Rectal smooth muscle tissue (tissue), 1 donor: ENCODE measurements at regions not wholly inside any gene's neighbourhood (a gene's known extent, or its start where the extent isn't known, plus 50 kb on each side); places are given as distances from the start of the nearest gene placed in this dataset.
A peak's percentile ranks its signal among the peaks of the same experiment; 100 is the strongest.
"Not testable (repeated sequence)": the region's sequence is repeated elsewhere in the genome, so short reads cannot be mapped to it uniquely, and the experiment has no call there.

ENCODE experiments used
- H3K27ac ChIP-seq: one replicate; pipeline ENCODE4 v1.7.0; 2013; ENCODE audit warnings: low read depth, low read length, inconsistent platforms
- H3K27me3 ChIP-seq: one replicate; pipeline ENCODE4 v1.7.0; 2013; ENCODE audit warnings: low read length; ENCODE audit not compliant: control insufficient read depth, insufficient read depth
- H3K36me3 ChIP-seq: one replicate; pipeline ENCODE4 v1.7.0; 2013; ENCODE audit warnings: low read length; ENCODE audit not compliant: control insufficient read depth, insufficient read depth
- H3K4me1 ChIP-seq: one replicate; pipeline ENCODE4 v1.7.0; 2013; ENCODE audit warnings: low read length; ENCODE audit not compliant: control insufficient read depth, insufficient read depth
- H3K4me3 ChIP-seq: one replicate; pipeline ENCODE4 v1.7.0; 2013; ENCODE audit warnings: low read length
- H3K9ac ChIP-seq: one replicate; pipeline ENCODE4 v1.7.0; 2013; ENCODE audit warnings: low read length

DNA sequence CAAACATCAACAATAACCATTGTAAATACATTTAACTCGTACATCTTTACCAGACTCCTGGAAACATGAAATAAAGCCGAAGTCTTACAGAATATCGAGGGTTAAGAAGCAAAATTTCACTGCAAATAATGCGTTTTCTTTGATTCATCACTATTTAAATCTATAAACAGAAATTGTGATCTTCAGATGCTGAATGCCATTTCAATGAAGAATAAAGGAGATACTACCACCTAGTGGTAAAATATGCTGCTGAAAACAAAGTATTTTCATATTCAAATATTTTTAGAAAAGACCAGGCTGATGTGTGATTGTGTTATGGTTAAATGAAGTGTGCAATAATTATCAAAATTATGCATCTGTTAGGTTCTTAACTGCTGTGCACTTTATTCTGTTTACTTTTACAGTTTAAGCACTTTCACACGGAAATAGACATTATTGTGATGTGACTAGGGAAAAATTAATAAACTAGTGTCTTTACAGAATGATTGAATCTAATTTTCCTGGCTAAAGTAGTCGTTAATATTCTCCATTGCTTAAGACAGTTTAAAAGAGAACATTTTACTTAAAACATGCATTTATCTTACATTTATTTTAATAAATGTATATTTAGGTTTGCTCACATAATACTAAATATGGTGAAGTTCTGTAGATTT lies 1093.1 kb downstream of the MRPL39 start:
- H3K4me1 ChIP-seq: no peaks in the 10 kb centered on the region
- no peak overlapping the region for H3K9ac ChIP-seq
- H3K27me3 ChIP-seq: no peaks in the 10 kb centered on the region
- H3K27ac ChIP-seq: no peak overlapping the region
- no peak overlapping the region for H3K4me3 ChIP-seq
- H3K36me3 ChIP-seq: no peaks in the 10 kb centered on the region

DNA sequence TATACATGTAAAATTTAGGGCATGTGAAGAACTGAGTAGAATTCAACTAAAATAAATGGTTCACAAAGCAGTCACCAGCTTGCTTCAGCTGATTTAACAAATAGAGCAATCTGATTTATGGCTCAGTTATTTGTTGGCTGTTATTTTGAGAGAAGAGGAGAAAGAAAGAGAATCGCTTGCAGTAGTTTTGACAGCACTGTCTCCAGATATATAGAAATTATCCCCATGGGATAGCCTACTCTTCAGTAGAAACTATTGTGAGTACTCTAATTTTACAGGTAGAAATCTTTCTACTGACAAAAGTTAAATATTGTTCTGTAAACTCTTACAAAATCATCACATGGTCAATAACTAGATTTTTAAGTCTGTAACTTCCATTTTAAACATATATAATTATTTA lies 1098.2 kb downstream of the MRPL39 start:
- H3K36me3 ChIP-seq: no peaks in the 10 kb centered on the region

DNA sequence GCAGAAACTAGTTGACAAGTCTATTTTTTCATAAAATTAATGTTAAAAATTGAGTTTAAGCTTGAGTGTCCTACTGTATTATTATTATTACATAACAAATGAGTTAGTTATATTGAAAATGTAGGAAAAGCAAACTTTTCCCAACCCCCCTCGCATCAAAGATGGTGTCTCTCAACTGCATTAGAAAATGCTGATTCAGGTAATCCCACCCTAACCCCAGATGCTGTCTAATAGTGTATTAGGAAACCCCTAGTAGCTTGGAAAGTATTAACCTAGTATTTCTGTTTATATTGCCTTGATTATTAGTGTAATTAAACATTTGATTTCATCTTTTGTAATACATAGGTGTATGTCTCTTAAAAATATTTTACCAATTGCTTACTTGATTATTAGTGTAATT lies 1120.3 kb downstream of the MRPL39 start:
- no peak overlapping the region for H3K4me3 ChIP-seq
- H3K27ac ChIP-seq: no peak overlapping the region
- H3K36me3 ChIP-seq: no peaks in the 10 kb centered on the region
- no peaks in the 10 kb centered on the region for H3K4me1 ChIP-seq
- H3K27me3 ChIP-seq: no peaks in the 10 kb centered on the region
- H3K9ac ChIP-seq: no peak overlapping the region

More for the DNA sequence above, 1098.2 kb downstream of the MRPL39 start:
- H3K4me3 ChIP-seq: no peak overlapping the region
- no peaks in the 10 kb centered on the region for H3K4me1 ChIP-seq
- no peak overlapping the region for H3K9ac ChIP-seq
- H3K27ac ChIP-seq: no peak overlapping the region
- H3K27me3 ChIP-seq: no peaks in the 10 kb centered on the region

DNA sequence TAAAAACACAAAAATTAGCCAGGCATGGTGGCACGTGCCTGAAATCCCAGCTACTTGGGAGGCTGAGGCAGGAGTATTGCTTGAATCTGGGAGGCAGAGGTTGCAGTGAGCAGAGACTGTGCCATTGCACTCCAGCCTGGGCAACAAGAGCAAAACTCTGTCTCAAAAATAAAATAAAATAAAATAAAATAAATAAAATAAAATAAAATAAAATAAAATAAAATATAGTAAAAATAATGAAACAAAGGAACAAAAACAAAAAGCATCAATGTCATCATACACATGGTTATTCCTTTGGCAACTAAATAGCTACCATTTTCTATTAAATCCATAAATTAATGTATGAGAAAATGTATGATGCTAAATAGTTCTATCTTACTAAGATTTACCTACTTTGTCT lies 1123.9 kb downstream of the MRPL39 start:
- H3K4me3 ChIP-seq, H3K4me1 ChIP-seq, H3K9ac ChIP-seq, H3K27ac ChIP-seq, H3K36me3 ChIP-seq, H3K27me3 ChIP-seq: not testable (repeated sequence)

DNA sequence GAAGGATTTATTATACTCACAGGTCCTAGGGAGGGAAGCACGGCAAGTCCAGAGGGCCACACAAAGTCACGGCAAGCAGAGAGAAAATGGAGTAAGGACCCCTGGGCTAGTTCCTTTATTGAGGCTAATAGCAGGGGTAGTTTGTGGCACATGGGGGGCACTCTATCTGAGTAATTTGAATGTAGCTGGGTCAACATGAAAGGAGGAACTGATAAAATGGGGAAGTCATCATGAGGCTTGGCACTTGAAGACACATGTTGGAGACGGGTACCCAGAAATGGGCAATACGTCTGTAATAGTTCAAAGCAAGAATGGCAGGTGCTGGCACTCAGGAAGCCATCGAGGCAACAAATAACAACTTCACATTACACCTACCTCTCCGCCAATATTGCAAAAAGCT lies 1136.4 kb downstream of the MRPL39 start:
- Histone ChIP-seq H3K4me1 (no peaks in the 10 kb centered on the region), H3K36me3 (no peaks in the 10 kb centered on the region), H3K27me3 (no peaks in the 10 kb centered on the region), H3K27ac (no peak overlapping the region), H3K4me3 (no peak overlapping the region), H3K9ac (no peak overlapping the region)

DNA sequence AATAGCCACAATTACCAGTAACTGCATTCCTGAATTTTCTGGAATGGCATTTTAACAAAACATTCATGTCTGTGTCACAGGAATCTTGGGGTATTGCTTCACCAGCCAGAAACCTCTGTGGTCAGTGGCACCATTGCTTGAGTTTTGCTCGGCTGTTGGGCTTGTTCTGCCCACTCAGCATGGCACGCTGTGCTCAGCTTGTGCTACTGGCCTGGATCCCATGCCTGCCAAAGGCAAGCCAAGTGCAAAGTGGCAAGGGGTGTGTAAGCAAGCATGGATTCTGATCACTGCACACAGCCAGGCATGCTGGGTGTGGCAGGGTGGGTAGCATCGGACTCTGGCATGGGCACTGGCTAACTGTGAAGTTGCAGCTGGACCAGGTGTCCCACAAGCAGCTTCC lies 1150.9 kb downstream of the MRPL39 start:
- H3K27ac ChIP-seq: no peak overlapping the region
- no peak overlapping the region for H3K9ac ChIP-seq
- no peaks in the 10 kb centered on the region for H3K27me3 ChIP-seq
- H3K4me3 ChIP-seq: no peak overlapping the region
- no peaks in the 10 kb centered on the region for H3K36me3 ChIP-seq
- no peaks in the 10 kb centered on the region for H3K4me1 ChIP-seq

DNA sequence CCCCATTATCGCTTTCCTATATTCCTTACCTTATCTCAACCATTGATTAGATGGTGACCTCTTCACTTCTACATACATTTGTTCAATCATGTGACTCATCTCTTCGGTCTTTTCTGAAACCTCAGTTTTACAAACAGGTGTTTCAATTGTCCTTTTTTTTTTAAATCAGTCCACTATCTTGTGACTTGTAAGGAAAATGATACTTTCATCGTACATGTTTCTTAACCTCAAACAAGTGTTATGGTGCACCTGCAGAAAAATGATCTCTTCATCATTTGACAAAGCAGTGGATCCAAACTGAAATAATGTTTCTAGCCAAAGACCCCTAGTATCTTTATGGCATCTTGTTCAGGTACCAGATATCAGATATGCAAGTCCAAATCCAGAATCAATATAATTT lies 1157.2 kb downstream of the MRPL39 start:
- Histone ChIP-seq H3K4me3 (no peak overlapping the region), H3K4me1 (no peaks in the 10 kb centered on the region), H3K9ac (no peak overlapping the region), H3K27me3 (no peaks in the 10 kb centered on the region), H3K27ac (no peak overlapping the region), H3K36me3 (no peaks in the 10 kb centered on the region)

DNA sequence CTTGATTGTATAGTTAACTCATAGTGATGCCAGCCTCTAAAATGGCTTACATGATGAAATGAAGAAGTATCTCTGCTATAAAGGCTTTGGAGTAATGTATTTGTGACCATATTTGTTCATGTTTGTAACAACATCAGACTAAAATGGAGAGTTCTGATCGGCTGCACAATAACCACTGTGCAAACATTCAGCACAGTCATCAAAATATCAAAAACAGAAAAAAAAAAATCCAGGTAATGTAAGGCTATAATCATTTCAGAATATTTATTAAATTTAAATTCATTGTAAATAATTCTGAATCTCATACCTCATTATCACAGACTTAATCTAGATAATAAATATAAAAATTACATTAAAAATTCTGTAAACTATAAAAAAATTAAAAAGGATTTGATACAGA lies 1161.8 kb downstream of the MRPL39 start:
- no peaks in the 10 kb centered on the region for H3K36me3 ChIP-seq
- H3K27ac ChIP-seq: no peak overlapping the region
- H3K27me3 ChIP-seq: no peaks in the 10 kb centered on the region
- no peak overlapping the region for H3K9ac ChIP-seq
- H3K4me3 ChIP-seq: no peak overlapping the region
- no peaks in the 10 kb centered on the region for H3K4me1 ChIP-seq

DNA sequence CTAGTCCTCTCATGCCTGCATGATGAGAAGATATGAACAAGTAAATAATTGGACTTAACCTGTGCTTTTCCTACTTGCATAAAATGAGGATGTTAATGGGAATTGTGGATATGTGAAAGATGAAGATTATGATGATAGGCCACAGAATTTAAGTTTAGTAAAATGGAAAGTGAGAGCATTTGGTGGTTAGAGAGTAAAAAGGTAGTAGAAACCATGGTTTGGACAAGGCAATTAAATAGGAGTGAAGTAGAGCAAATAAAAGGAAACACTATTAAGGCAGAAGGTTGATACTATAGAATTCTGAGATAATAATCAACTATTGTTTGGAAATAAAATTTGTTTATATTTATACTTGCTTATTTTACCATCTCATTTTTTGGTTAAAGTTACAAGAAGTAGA lies 1162.5 kb downstream of the MRPL39 start:
- Histone ChIP-seq H3K36me3 (no peaks in the 10 kb centered on the region), H3K4me3 (no peak overlapping the region), H3K9ac (no peak overlapping the region), H3K4me1 (no peaks in the 10 kb centered on the region), H3K27ac (no peak overlapping the region), H3K27me3 (no peaks in the 10 kb centered on the region)

DNA sequence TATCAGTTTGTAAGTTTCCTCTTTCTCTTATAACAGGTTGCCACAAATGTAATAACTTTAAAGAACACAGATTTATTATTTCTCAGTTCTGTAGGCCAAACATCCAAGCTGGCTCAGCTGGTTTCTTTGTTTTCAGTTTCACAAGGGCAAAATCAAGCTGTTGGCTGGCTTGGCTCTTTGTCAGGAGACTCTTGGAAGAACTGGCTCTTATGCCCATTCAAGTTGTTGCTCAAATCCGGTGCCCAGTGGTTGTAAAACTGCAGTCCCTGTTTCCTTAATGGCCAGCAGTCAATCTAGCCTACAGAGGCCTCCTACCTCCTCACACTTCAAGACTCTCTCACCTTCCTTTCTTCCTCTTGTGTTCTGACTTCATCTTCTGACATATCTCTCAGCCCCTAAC lies 1171.0 kb downstream of the MRPL39 start:
- no peaks in the 10 kb centered on the region for H3K36me3 ChIP-seq
- H3K27ac ChIP-seq: no peak overlapping the region
- H3K27me3 ChIP-seq: no peaks in the 10 kb centered on the region
- H3K4me1 ChIP-seq: no peaks in the 10 kb centered on the region
- no peak overlapping the region for H3K4me3 ChIP-seq
- H3K9ac ChIP-seq: no peak overlapping the region

DNA sequence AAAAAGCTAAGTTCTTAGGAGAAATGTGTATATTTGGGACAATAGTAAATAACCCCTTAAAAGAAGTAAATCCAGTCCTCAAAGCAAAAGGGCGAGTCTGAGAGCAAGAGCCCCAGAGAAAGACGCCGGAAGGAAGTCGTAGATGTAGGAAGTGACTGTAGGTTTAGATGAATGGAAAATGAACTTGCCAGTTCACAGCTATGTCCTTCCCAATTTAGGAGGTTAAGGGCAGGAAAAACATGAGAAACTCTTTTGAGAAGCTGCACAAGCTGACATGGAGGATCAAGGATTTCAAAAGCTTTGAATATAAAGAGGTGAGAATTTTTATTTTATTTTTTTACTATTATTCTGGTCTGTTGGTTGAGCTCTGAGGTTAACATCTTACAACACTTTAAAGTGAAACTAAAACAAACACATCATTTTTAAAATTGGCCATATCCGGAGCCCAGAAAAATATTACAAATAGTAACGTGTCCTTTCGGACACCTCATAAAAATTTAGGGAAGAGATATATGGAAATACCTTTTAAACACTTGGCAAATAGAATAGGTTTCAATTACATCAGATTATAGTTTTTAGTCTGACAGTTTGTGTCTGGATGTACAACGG lies 1178.6 kb downstream of the MRPL39 start:
- Histone ChIP-seq H3K4me3 (peak overlapping the region; percentile 0), H3K4me1 (no peaks in the 10 kb centered on the region), H3K9ac (no peak overlapping the region), H3K27ac (no peak overlapping the region), H3K27me3 (no peaks in the 10 kb centered on the region), H3K36me3 (no peaks in the 10 kb centered on the region)

DNA sequence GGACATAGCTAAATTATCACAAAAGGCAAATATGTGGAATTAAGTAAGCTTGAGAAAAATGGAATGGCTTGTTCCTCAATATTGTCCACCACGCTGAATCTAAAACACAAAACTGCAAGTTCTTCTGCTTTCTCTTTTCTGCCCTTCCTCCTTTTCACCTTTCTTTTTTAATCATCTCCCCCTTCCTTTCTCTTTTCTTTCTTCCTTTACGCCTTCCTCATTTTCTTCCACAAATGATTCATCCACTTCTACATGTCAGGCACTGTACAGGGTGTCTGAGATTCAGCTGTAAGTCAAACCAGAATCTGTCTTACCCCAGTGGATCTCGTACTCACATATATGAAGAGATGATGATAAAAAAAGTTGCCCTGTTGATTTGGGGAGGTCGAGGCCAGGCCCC lies 1182.5 kb downstream of the MRPL39 start:
- no peaks in the 10 kb centered on the region for H3K4me1 ChIP-seq
- H3K27me3 ChIP-seq: no peaks in the 10 kb centered on the region
- no peaks in the 10 kb centered on the region for H3K36me3 ChIP-seq

DNA sequence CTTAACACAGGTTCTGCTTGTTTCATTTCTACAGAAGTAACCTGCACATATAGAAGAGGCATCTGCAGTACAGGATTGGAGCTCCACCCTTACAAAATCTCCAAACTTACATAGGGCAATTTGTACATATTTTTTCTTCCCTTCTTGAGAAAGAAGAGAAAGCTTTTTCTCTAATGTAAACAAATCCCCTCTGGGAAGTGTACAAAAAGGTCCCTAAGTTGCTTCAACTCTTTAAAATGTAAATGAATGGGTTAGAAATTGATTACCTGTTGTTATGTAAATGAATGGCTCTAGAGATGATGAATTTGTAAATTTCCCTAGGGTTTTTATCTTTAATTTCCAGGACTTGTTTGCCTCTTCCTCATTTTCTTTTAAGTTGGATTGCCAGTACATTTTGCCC lies 1183.7 kb downstream of the MRPL39 start:
- Histone ChIP-seq H3K27ac (no peak overlapping the region), H3K27me3 (no peaks in the 10 kb centered on the region), H3K4me1 (no peaks in the 10 kb centered on the region), H3K36me3 (no peaks in the 10 kb centered on the region), H3K9ac (no peak overlapping the region), H3K4me3 (no peak overlapping the region)

More for the DNA sequence above, 1182.5 kb downstream of the MRPL39 start:
- Histone ChIP-seq H3K27ac (no peak overlapping the region), H3K9ac (no peak overlapping the region), H3K4me3 (no peak overlapping the region)
